AG10803 (cell line): ENCODE measurements at regions not wholly inside any gene's neighbourhood (a gene's known extent, or its start where the extent isn't known, plus 50 kb on each side); places are given as distances from the start of the nearest gene placed in this dataset.
"Not testable (repeated sequence)": the region's sequence is repeated elsewhere in the genome, so short reads cannot be mapped to it uniquely, and the experiment has no call there.

ENCODE experiments used
- DNase-seq: peaks from one replicate; pipeline ENCODE4 v3.0.0; 2010; ENCODE audit warnings: low read depth
- H3K4me3 ChIP-seq: 2 replicates; pipeline ENCODE4 v1.5.1; 2011; ENCODE audit warnings: mild to moderate bottlenecking, low read length, control low read depth
- CTCF ChIP-seq: conservative IDR thresholded peaks from 2 replicates; pipeline ENCODE4 v1.5.1; 2011; ENCODE audit warnings: mild to moderate bottlenecking, low read length, control low read depth, inconsistent platforms

GRCh38 chr4:66554826-66555225 is 884.5 kb upstream of the EPHA5 start:
- no peak overlapping the region for H3K4me3 ChIP-seq
- no peak for TF ChIP-seq CTCF
- DNase-seq = no peak

DNA sequence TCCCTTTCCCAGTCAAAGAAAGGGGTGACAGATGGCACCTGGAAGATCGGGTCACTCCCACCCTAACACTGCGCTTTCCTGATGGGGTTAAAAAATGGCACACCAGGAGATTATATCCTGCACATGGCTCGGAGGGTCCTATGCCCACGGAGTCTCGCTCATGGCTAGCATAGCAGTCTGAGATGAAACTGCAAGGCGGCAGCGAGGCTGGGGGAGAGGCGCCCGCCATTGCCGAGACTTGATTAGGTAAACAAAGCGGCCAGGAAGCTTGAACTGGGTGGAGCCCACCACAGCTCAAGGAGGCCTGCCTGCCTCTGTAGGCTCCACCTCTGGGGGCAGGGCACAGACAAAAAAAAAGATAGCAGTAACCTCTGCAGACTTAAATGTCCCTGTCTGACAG is 875.0 kb upstream of the EPHA5 start:
- not testable (repeated sequence) for H3K4me3 ChIP-seq

DNA sequence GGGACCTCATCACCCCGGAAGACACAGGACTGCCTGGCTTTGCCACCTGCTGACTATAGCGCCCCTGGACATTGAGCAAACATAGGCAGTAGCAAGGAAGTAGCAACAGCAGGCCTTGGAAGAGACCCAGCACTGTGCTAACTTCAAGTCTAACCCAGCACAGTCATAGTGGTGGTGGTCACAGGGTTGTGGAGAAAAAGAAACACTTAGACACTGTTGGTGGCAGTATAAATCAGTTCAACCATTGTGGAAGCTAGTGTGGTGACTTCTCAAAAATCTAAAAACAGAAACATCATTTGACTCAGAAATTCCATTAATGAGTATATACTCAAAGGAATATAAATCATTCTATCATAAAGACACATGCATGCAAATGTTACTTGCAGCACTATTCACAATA is 874.0 kb upstream of the EPHA5 start:
- TF ChIP-seq CTCF = no peak
- no peak for DNase-seq
- no peak overlapping the region for H3K4me3 ChIP-seq

More for the DNA sequence above, 875.0 kb upstream of the EPHA5 start:
- not testable (repeated sequence) for DNase-seq

DNA sequence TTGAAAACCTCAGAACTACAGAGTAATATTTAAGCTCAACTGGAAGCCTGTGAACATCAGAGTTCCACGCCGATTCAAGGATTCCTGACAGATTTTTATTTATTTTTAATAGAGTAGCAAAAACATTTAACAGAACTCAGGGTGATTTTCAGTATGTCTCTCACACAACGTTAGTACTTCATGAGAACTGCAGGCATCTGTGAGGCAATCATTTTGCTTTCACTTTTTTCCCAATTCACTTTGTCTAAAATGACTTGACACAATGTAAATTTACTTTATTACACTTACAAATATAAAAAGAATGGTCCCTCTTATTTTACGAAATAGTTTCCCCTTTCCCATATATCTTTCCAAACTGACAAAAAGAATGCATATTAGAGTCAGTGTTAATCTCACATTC is 869.5 kb upstream of the EPHA5 start:
- TF ChIP-seq CTCF = no peak
- H3K4me3 ChIP-seq = no peak overlapping the region
- DNase-seq = no peak

DNA sequence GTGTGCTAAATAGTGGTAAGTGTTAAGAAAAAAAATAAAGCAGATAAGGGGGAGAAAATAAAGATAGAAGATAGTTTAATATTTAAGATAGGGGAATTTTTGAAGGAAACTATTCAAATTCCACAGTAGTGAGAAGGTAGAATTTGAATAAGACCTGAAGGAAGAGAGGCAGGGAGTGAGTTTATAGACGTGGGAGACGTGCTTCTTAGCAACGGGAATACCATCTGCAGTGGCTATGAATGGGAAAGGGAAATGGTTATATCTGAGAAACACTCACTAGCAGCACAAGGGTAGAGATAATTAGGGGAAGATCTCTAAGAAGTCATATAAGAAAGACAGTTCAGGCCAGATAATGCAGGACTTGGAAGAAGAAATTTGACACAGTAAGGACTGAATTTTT is 854.5 kb upstream of the EPHA5 start:
- DNase-seq = no peak
- TF ChIP-seq CTCF = no peak
- H3K4me3 ChIP-seq = no peak overlapping the region

DNA sequence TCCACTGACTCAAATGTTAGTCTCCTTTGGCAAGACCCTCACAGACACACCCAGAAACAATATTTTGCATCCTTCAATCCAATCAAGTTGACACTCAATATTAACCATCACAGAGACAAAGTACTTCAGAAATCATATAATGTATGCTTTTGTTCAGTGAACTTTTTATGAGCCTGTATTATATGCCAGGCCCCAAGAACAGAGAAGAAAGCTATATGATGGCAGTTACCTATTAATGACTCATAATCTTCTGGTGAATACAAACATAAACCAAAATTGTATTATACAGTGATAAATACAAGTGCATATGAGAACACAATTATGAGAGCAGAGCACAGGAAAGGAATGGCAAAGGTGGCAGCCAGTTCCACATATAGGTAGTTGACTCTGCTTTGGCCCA is 852.0 kb upstream of the EPHA5 start:
- TF ChIP-seq CTCF = no peak
- no peak for DNase-seq
- H3K4me3 ChIP-seq = no peak overlapping the region

- H3K4me3 ChIP-seq = no peak overlapping the region
- TF ChIP-seq CTCF = no peak
- no peak for DNase-seq
Observed at GRCh38 chr4:66516940-66517339, 846.7 kb upstream of the EPHA5 start.

- TF ChIP-seq CTCF = no peak
Observed at GRCh38 chr4:66506985-66507384, 836.7 kb upstream of the EPHA5 start.

More at GRCh38 chr4:66506985-66507384, 836.7 kb upstream of the EPHA5 start:
- no peak overlapping the region for H3K4me3 ChIP-seq
- DNase-seq = no peak
